Smooth muscle cell (in vitro differentiated cells): ENCODE measurements at regions not wholly inside any gene's neighbourhood (a gene's known extent, or its start where the extent isn't known, plus 50 kb on each side); places are given as distances from the start of the nearest gene placed in this dataset.

Experiments
- DNase-seq: peaks from one replicate; lab custom pipeline; 2025; ENCODE audit not compliant: unreplicated experiment; lab: John Stamatoyannopoulos, UW
- H2AFZ ChIP-seq: fragments of 200-600 bp; sonication (generic); 2 replicates; pipeline ENCODE4 v1.6.0; 2016; ENCODE audit warnings: antibody characterized with exemption, low read depth, mild to moderate bottlenecking
- H3F3A ChIP-seq: fragments of 200-600 bp; sonication (generic); 2 replicates; pipeline ENCODE4 v1.6.0; 2017; ENCODE audit warnings: antibody characterized with exemption, low read depth
- H3K27ac ChIP-seq: fragments of 200-600 bp; sonication (generic); 2 replicates; pipeline ENCODE4 v1.5.1; 2016; ENCODE audit warnings: low read depth, mild to moderate bottlenecking
- H3K27me3 ChIP-seq: fragments of 200-600 bp; sonication (generic); 2 replicates; pipeline ENCODE4 v1.6.1; 2016; ENCODE audit warnings: low read depth, mild to moderate bottlenecking
- H3K36me3 ChIP-seq: fragments of 200-600 bp; sonication (generic); 2 replicates; pipeline ENCODE4 v1.5.1; 2016; ENCODE audit warnings: low read depth
- H3K4me1 ChIP-seq: fragments of 200-600 bp; sonication (generic); 2 replicates; pipeline ENCODE4 v1.5.1; 2016; ENCODE audit warnings: low read depth
- H3K4me2 ChIP-seq: fragments of 200-600 bp; sonication (generic); 2 replicates; pipeline ENCODE4 v1.6.0; 2016; ENCODE audit warnings: mild to moderate bottlenecking
- H3K4me3 ChIP-seq: fragments of 200-600 bp; sonication (generic); 2 replicates; pipeline ENCODE4 v1.5.1; 2016; ENCODE audit warnings: mild to moderate bottlenecking
- H3K79me2 ChIP-seq: fragments of 200-600 bp; sonication (generic); 2 replicates; pipeline ENCODE4 v1.6.0; 2016; ENCODE audit warnings: low read depth, mild to moderate bottlenecking
- H3K9ac ChIP-seq: fragments of 200-600 bp; sonication (generic); 2 replicates; pipeline ENCODE4 v1.6.0; 2016; ENCODE audit warnings: low read depth
- H3K9me3 ChIP-seq: fragments of 200-600 bp; sonication (generic); replicated peaks from 2 replicates; pipeline ENCODE4 v1.5.1; 2016; ENCODE audit warnings: low read depth
- H4K20me1 ChIP-seq: fragments of 200-600 bp; sonication (generic); 2 replicates; pipeline ENCODE4 v1.6.0; 2016; ENCODE audit warnings: low read depth
- CTCF ChIP-seq: fragments of 200-600 bp; sonication (generic); IDR thresholded peaks from 2 replicates; pipeline ENCODE4 v1.5.1; 2017; ENCODE audit warnings: borderline replicate concordance, mild to moderate bottlenecking, antibody characterized with exemption; ENCODE audit not compliant: insufficient read depth, poor library complexity, severe bottlenecking
- WGBS: methylation state at CpG from one replicate; pipeline ENCODE4 v1.1.7; 2016; ENCODE audit warnings: low lambda C conversion rate; 5-methylcytosine and 5-hydroxymethylcytosine counted together

GRCh38 chr3:161737171-161737570 is 240.6 kb downstream of the OTOL1 start:
- no peaks in the 10 kb centered on the region for H3F3A ChIP-seq
- H3K27ac ChIP-seq, result no peak overlapping the region
- no peak overlapping the region for H3K4me3 ChIP-seq
- H4K20me1 ChIP-seq, result no peaks in the 10 kb centered on the region
- H3K4me2 ChIP-seq, result no peak overlapping the region
- DNase-seq, result no peak
- H3K4me1 ChIP-seq, result no peaks in the 10 kb centered on the region
- H3K9ac ChIP-seq, result no peak overlapping the region
- no peaks in the 10 kb centered on the region for H3K79me2 ChIP-seq
- no peak overlapping the region for H2AFZ ChIP-seq
- H3K9me3 ChIP-seq, result no peaks in the 10 kb centered on the region
- no peak for TF ChIP-seq CTCF
- H3K36me3 ChIP-seq, result no peaks in the 10 kb centered on the region
- no peaks in the 10 kb centered on the region for H3K27me3 ChIP-seq

DNA sequence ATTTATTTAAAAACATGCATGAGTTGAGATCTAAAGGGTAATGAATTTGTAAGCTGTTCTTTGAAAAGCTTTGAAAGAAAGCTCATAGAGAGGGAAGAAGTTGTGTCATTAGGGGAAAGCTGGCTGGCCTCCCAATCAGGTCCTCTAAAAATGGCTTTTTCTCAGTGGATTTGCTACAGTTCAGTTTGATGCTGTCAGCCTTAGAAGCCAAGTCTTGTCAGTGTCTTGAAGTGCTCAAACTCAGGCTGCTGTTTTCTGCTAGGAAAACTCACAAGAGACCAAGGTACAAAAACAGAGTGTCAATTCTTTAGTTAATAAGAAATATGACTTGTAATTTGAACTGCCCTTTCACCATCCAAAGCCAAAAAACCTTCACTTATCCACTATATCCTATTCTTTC is 243.8 kb downstream of the OTOL1 start:
- Histone ChIP-seq H3K27ac (no peak overlapping the region), H3K4me2 (no peak overlapping the region), H3K79me2 (no peaks in the 10 kb centered on the region), H3K9ac (no peak overlapping the region), H3K9me3 (no peaks in the 10 kb centered on the region), H2AFZ (no peak overlapping the region), H4K20me1 (no peaks in the 10 kb centered on the region), H3K27me3 (no peaks in the 10 kb centered on the region), H3K4me3 (no peak overlapping the region), H3K4me1 (no peaks in the 10 kb centered on the region), H3F3A (no peaks in the 10 kb centered on the region), H3K36me3 (no peaks in the 10 kb centered on the region)
- DNase-seq, result no peak
- no peak for TF ChIP-seq CTCF

DNA sequence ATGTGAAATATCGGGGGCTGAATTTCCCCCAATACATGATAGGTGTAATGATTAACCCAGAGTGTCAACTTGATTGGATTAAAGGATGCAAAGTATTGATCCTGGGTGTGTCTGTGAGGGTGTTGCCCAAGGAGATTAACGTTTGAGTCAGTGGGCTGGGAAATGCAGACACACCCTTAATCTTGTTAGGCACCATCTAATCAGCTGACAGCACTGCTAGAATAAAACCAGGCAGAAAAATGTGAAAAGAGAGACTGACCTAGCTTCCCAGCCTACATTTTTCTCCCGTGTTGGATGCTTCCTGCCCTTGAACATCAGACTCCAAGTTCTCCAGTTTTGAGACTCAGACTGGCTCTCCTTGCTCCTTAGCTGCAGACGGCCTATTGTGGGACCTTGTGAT is 247.8 kb downstream of the OTOL1 start:
- Histone ChIP-seq H3K36me3 (no peaks in the 10 kb centered on the region), H3K9me3 (no peaks in the 10 kb centered on the region), H3K4me3 (no peak overlapping the region), H4K20me1 (no peaks in the 10 kb centered on the region), H2AFZ (no peak overlapping the region), H3K9ac (no peak overlapping the region), H3F3A (no peaks in the 10 kb centered on the region), H3K27ac (no peak overlapping the region), H3K27me3 (no peaks in the 10 kb centered on the region), H3K4me1 (peaks cover 5% of the 10 kb centered on the region), H3K4me2 (no peak overlapping the region), H3K79me2 (no peaks in the 10 kb centered on the region)
- DNase-seq, result no peak
- 90% methylated on average over 4 of the region's 4 CpGs for WGBS
- TF ChIP-seq CTCF, result no peak

DNA sequence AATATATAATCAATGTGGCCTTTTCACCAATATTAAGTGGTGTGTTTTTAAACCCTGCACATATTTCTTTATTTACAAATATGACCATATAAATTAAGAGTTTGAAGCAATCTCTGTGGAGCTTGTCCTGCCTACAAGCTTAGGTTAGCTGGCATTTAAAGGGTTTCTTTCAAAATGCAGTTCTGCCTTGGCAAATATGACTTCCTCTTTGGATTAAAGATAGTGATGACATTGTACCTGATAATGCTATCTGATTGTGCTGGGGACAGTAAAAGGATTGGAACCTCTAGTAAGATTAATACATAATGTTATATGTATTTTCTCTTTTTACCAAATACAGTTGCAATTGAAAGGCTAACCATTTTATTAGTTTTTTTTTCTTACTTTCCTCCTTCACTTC is 249.1 kb downstream of the OTOL1 start:
- no peak overlapping the region for H3K4me2 ChIP-seq
- no peak overlapping the region for H3K9ac ChIP-seq
- H4K20me1 ChIP-seq, result no peaks in the 10 kb centered on the region
- H3K27ac ChIP-seq, result no peak overlapping the region
- no peak overlapping the region for H2AFZ ChIP-seq
- H3K79me2 ChIP-seq, result no peaks in the 10 kb centered on the region
- no peak overlapping the region for H3K4me3 ChIP-seq
- peaks cover 5% of the 10 kb centered on the region for H3K4me1 ChIP-seq
- no peaks in the 10 kb centered on the region for H3F3A ChIP-seq
- no peaks in the 10 kb centered on the region for H3K9me3 ChIP-seq
- H3K27me3 ChIP-seq, result no peaks in the 10 kb centered on the region
- no peak for TF ChIP-seq CTCF
- no peak for DNase-seq
- no peaks in the 10 kb centered on the region for H3K36me3 ChIP-seq
